SU-DHL-6 (cell line): ENCODE measurements at regions not wholly inside any gene's neighbourhood (a gene's known extent, or its start where the extent isn't known, plus 50 kb on each side); places are given as distances from the start of the nearest gene placed in this dataset.

Source experiments
- CTCF ChIP-seq: fragments of 200-600 bp; sonication (generic); IDR thresholded peaks from one replicate; pipeline ENCODE4 v1.5.1; 2017; ENCODE audit warnings: antibody characterized with exemption, mild to moderate bottlenecking, low read length, moderate library complexity; ENCODE audit not compliant: insufficient read depth, poor library complexity, severe bottlenecking
- EZH2phosphoT487 ChIP-seq: fragments of 200-600 bp; sonication (generic), shearing (Covaris generic); conservative IDR thresholded peaks from 2 replicates; pipeline ENCODE4 v1.6.1; 2018; ENCODE audit warnings: mild to moderate bottlenecking, antibody characterized with exemption, low read length, moderate library complexity, mixed read lengths

GRCh38 chr11:80627364-80627763 lies 1186.5 kb upstream of the TENM4 start:
- TF ChIP-seq CTCF (no peak), EZH2phosphoT487 (no peak)
